Fibroblast of lung (primary cell): ENCODE measurements at regions not wholly inside any gene's neighbourhood (a gene's known extent, or its start where the extent isn't known, plus 50 kb on each side); places are given as distances from the start of the nearest gene placed in this dataset.

Source experiments
- CTCF ChIP-seq, 2 donors: IDR thresholded peaks in 1 of 2; conservative IDR thresholded peaks in 1 of 2; 1 replicate in 1 of 2; 2 replicates in 1 of 2; pipeline ENCODE4 v1.5.1; 2011 to 2012; ENCODE audit warnings: low read length in 2 of 2, control low read depth in 1 of 2, inconsistent platforms in 1 of 2, low read depth in 1 of 2, mild to moderate bottlenecking in 1 of 2
- EZH2 ChIP-seq: IDR thresholded peaks from 2 replicates; pipeline ENCODE4 v1.5.1; 2012; ENCODE audit warnings: low read length, control low read depth, mild to moderate bottlenecking; ENCODE audit errors: missing control alignments

GRCh38 chr11:97770570-97770969 is 1250.2 kb upstream of the CNTN5 start:
- TF ChIP-seq EZH2 (no peak), CTCF (conservative IDR thresholded peaks at IDR 0.05 in 1 of 2, IDR thresholded peaks at IDR 0.05 in 1 of 2; ENCODE audit: low read depth in 1 of 2, low read length in 2 of 2) (no peak)
